ENCODE measurements at regions not wholly inside any gene's neighbourhood (a gene's known extent, or its start where the extent isn't known, plus 50 kb on each side); places are given as distances from the start of the nearest gene placed in this dataset.

GRCh38 chr18:10094154-10094553 is 180.3 kb downstream of the VAPA start:
- WGBS, 2 donors, result 68 to 79% methylated on average over 1 of the region's 1 CpG
- no peaks in the 10 kb centered on the region for H3K36me3 ChIP-seq
- no peaks in the 10 kb centered on the region for H3K27me3 ChIP-seq
- H3K9me3 ChIP-seq, result no peaks in the 10 kb centered on the region
- H3K27ac ChIP-seq, result no peak overlapping the region
- no peak for DNase-seq
- no peaks in the 10 kb centered on the region for H3K4me1 ChIP-seq
- H3K4me3 ChIP-seq (replicated peaks in 1 of 3), result no peak overlapping the region
- TF ChIP-seq POLR2A (IDR thresholded peaks at IDR 0.05) (no peak), CTCF (IDR thresholded peaks at IDR 0.05) (no peak)
- intact Hi-C loops (cut with DNase I), result no loop called here

GRCh38 chr18:10094655-10095054 is 180.8 kb downstream of the VAPA start:
- no peaks in the 10 kb centered on the region for H3K27me3 ChIP-seq
- DNase-seq, result no peak
- H3K36me3 ChIP-seq, result no peaks in the 10 kb centered on the region
- WGBS, 2 donors, result 93 to 100% methylated on average over 1 of the region's 1 CpG
- no peaks in the 10 kb centered on the region for H3K4me1 ChIP-seq
- H3K27ac ChIP-seq, result no peak overlapping the region
- H3K4me3 ChIP-seq (replicated peaks in 1 of 3), result no peak overlapping the region
- no peaks in the 10 kb centered on the region for H3K9me3 ChIP-seq
- TF ChIP-seq CTCF (IDR thresholded peaks at IDR 0.05) (no peak), POLR2A (IDR thresholded peaks at IDR 0.05) (no peak)
- intact Hi-C loops (cut with DNase I), result no loop called here

- no peaks in the 10 kb centered on the region for H3K9me3 ChIP-seq
- no peaks in the 10 kb centered on the region for H3K4me1 ChIP-seq
- 94% methylated on average over 3 of the region's 3 CpGs for WGBS, 2 donors
- no peak overlapping the region for H3K4me3 ChIP-seq (replicated peaks in 1 of 3)
- no peaks in the 10 kb centered on the region for H3K27me3 ChIP-seq
- DNase-seq, result no peak
- H3K27ac ChIP-seq, result no peak overlapping the region
- TF ChIP-seq POLR2A (IDR thresholded peaks at IDR 0.05), result no peak
- TF ChIP-seq CTCF (IDR thresholded peaks at IDR 0.05), result no peak
- intact Hi-C loops (cut with DNase I), result no loop called here
- H3K36me3 ChIP-seq, result no peaks in the 10 kb centered on the region
Measured at GRCh38 chr18:10095356-10095755, 181.5 kb downstream of the VAPA start.

GRCh38 chr18:10099539-10100140 is 185.8 kb downstream of the VAPA start:
- Histone ChIP-seq H3K9me3 (no peaks in the 10 kb centered on the region), H3K4me1 (peaks cover 6 to 7% of the 10 kb centered on the region in 2 donors), H3K36me3 (no peaks in the 10 kb centered on the region), H3K27ac (no peak overlapping the region), H3K27me3 (no peaks in the 10 kb centered on the region), H3K4me3 (replicated peaks in 1 of 3) (no peak overlapping the region)
- WGBS, 2 donors, result 87 to 90% methylated on average over 7 of the region's 7 CpGs
- intact Hi-C loops (cut with DNase I), result no loop called here
- no peak for TF ChIP-seq CTCF (IDR thresholded peaks at IDR 0.05)
- no peak for TF ChIP-seq POLR2A (IDR thresholded peaks at IDR 0.05)
- DNase-seq, result no peak

GRCh38 chr18:10100196-10100595 is 186.4 kb downstream of the VAPA start:
- intact Hi-C loops (cut with DNase I), result no loop called here
- Histone ChIP-seq H3K27me3 (no peaks in the 10 kb centered on the region), H3K36me3 (no peaks in the 10 kb centered on the region), H3K9me3 (no peaks in the 10 kb centered on the region), H3K4me1 (peaks cover 6 to 7% of the 10 kb centered on the region in 2 donors), H3K4me3 (replicated peaks in 1 of 3) (no peak overlapping the region), H3K27ac (no peak overlapping the region)
- DNase-seq, result no peak
- 88 to 96% methylated on average over 4 of the region's 4 CpGs for WGBS, 2 donors
- TF ChIP-seq CTCF (IDR thresholded peaks at IDR 0.05), result no peak
